Colonic mucosa (tissue), 4 donors: ENCODE measurements at regions not wholly inside any gene's neighbourhood (a gene's known extent, or its start where the extent isn't known, plus 50 kb on each side); places are given as distances from the start of the nearest gene placed in this dataset.

Source experiments
- DNase-seq: peaks from one replicate; pipeline ENCODE4 v3.0.0-alpha.2; 2020
- H3K27ac ChIP-seq: fragments of 200-600 bp; one replicate; pipeline ENCODE4 v1.8.0; 2021
- H3K27me3 ChIP-seq: fragments of 200-600 bp; one replicate; pipeline ENCODE4 v1.8.0; 2021
- H3K36me3 ChIP-seq: fragments of 200-600 bp; one replicate; pipeline ENCODE4 v1.8.0; 2021
- H3K4me1 ChIP-seq: fragments of 200-600 bp; one replicate; pipeline ENCODE4 v1.8.0; 2021; ENCODE audit warnings: mild to moderate bottlenecking
- H3K4me3 ChIP-seq: fragments of 200-600 bp; one replicate; pipeline ENCODE4 v1.8.0; 2021
- H3K9ac ChIP-seq, 2 donors: one replicate each; pipeline ENCODE4 v1.7.0; 2013; ENCODE audit warnings: control low read depth in 2 of 2, low read depth in 2 of 2, low read length in 2 of 2
- H3K9me3 ChIP-seq: fragments of 200-600 bp; one replicate; pipeline ENCODE4 v1.8.0; 2021
- intact Hi-C: fragments of 100-400 bp; cut with DNase I; formaldehyde crosslinking; loops from one replicate; pipeline ENCODE4 v1.14.1; 2022
- TF ChIP-seq, protein P1 (sequence below): fragments of 200-600 bp; IDR thresholded peaks from one replicate; pipeline ENCODE4 v1.8.0; 2022; ENCODE audit warnings: antibody characterized with exemption, mild to moderate bottlenecking
- donor health status: healthy.
- donor health status: DM: no; HTN: no; CAD: no.
- donor health status: DM: no; HTN: no; CAD: no.

DNA sequence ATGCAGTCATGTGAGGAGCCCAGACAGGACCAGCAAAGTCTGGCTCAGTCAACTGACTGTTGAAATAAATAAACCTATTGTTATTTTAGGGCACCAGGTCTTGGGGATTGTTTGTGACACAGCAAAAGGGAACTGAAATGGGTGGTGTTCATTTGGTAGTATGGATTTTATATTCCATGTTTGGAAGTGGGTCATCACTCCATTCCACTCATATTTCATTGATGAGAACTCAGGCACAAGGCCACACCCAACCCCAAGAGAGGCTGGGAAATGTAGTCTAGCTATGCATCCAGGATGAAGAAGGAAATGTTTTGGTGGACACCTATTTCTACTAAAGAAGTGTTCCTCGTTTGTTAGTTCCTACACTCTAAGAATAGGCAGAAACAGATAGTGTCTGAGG, 64.9 kb upstream of the BTBD3 start:
- H3K4me3 ChIP-seq, result no peak overlapping the region
- peaks cover 8% of the 10 kb centered on the region for H3K4me1 ChIP-seq
- H3K27ac ChIP-seq, result no peak overlapping the region
- H3K36me3 ChIP-seq, result no peaks in the 10 kb centered on the region
- intact Hi-C loops, result no loop called here
- TF ChIP-seq, protein P1, sequence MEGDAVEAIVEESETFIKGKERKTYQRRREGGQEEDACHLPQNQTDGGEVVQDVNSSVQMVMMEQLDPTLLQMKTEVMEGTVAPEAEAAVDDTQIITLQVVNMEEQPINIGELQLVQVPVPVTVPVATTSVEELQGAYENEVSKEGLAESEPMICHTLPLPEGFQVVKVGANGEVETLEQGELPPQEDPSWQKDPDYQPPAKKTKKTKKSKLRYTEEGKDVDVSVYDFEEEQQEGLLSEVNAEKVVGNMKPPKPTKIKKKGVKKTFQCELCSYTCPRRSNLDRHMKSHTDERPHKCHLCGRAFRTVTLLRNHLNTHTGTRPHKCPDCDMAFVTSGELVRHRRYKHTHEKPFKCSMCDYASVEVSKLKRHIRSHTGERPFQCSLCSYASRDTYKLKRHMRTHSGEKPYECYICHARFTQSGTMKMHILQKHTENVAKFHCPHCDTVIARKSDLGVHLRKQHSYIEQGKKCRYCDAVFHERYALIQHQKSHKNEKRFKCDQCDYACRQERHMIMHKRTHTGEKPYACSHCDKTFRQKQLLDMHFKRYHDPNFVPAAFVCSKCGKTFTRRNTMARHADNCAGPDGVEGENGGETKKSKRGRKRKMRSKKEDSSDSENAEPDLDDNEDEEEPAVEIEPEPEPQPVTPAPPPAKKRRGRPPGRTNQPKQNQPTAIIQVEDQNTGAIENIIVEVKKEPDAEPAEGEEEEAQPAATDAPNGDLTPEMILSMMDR, result no peak
- H3K9me3 ChIP-seq, result no peaks in the 10 kb centered on the region
- DNase-seq, result no peak
- H3K27me3 ChIP-seq, result no peaks in the 10 kb centered on the region
- no peak overlapping the region for H3K9ac ChIP-seq

DNA sequence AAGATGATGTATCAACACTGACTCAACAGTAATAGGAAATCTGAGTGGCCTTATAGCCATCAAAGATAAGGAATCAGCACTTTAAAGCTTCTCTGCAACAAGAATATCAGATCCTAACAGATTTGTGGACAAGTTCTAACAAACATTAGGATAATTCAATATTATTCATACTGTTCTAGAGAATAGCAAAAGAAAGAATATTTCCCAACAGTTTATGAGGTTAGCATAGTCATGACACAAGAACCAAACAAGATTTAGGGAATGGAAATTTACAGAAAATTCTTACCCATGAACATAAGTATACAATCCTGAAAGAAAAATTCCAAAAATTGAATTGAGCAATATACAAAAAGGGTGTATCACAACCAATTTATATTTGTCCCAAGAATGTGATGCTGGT, 64.3 kb upstream of the BTBD3 start:
- Histone ChIP-seq H3K9ac (no peak overlapping the region), H3K27ac (no peak overlapping the region), H3K27me3 (no peaks in the 10 kb centered on the region), H3K4me1 (peaks cover 8% of the 10 kb centered on the region), H3K9me3 (no peaks in the 10 kb centered on the region), H3K36me3 (no peaks in the 10 kb centered on the region), H3K4me3 (no peak overlapping the region)
- intact Hi-C loops, result no loop called here
- TF ChIP-seq, protein P1, result no peak
- no peak for DNase-seq

DNA sequence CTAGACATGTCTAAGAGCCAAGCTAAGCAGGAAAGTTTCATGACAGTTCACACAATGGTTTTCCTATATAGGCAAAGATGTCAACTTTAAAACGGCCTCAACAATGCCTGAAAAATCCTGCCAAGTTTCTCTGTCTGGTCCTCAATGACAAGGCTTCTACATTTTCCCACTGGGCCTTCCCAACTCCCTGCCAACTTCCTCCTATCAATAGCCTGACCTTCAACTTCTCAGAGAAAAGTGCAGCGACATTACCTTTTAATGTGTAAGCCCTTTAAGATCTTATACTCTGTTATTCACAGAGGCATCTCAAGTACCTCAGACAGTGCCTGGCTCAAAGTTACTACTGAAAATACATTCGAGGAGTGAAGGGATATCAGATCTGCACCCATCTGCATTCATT, 56.2 kb upstream of the BTBD3 start:
- Histone ChIP-seq H3K4me3 (no peak overlapping the region), H3K27me3 (no peaks in the 10 kb centered on the region), H3K4me1 (no peaks in the 10 kb centered on the region), H3K27ac (no peak overlapping the region), H3K9ac (no peak overlapping the region), H3K36me3 (no peaks in the 10 kb centered on the region), H3K9me3 (no peaks in the 10 kb centered on the region)
- DNase-seq, result no peak
- intact Hi-C loops, result no loop called here
- TF ChIP-seq, protein P1, result no peak

DNA sequence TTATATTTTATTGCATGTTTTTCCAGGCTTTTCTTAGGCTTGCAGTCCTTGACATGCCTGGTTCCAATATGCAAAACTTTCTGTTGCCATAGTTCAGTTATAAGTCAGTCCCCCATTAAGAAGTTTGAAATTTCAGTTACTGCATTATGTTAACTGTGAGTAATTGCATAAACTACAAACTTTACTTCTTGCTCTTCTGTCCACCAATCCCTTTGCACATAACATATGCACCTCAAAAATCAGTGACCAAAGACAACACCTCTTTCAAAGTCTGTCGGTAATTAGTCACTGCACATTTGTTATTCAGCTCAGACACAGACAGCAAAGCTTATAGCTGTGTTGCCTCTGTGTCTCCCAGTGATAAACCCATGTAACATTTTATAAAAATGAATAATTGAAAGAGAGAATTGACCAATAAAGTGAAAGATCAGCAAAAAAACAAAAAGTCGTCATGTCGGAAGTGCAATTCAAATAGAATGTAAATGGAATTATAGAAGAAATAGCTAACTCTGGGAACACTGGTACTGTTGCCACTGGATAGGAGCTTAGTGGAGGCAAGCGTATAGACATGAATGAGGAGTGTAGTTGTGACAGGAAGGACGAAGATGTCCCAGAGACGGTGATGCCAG, 50.3 kb upstream of the BTBD3 start:
- no peaks in the 10 kb centered on the region for H3K9me3 ChIP-seq
- intact Hi-C loops, result no loop called here
- no peak overlapping the region for H3K4me3 ChIP-seq
- H3K27ac ChIP-seq, result no peak overlapping the region
- no peaks in the 10 kb centered on the region for H3K27me3 ChIP-seq
- H3K4me1 ChIP-seq, result no peaks in the 10 kb centered on the region
- H3K36me3 ChIP-seq, result no peaks in the 10 kb centered on the region
- TF ChIP-seq, protein P1, result no peak
- no peak overlapping the region for H3K9ac ChIP-seq
- DNase-seq, result no peak
